Endothelial cell (in vitro differentiated cells): ENCODE measurements at regions not wholly inside any gene's neighbourhood (a gene's known extent, or its start where the extent isn't known, plus 50 kb on each side); places are given as distances from the start of the nearest gene placed in this dataset.

Source experiments
- DNase-seq: peaks from one replicate; pipeline ENCODE4 v3.0.0; 2021; ENCODE audit warnings: low spot score
- H3K27ac Mint-ChIP-seq: one replicate; pipeline ENCODE4 v1.8.0; 2021; ENCODE audit warnings: mixed read lengths, inconsistent platforms; ENCODE audit not compliant: unreplicated experiment
- H3K27me3 Mint-ChIP-seq: one replicate; pipeline ENCODE4 v1.8.0; 2021; ENCODE audit warnings: mild to moderate bottlenecking, moderate library complexity, mixed read lengths, inconsistent platforms; ENCODE audit not compliant: unreplicated experiment
- H3K36me3 Mint-ChIP-seq: one replicate; pipeline ENCODE4 v1.8.0; 2021; ENCODE audit warnings: mild to moderate bottlenecking, low read depth, mixed read lengths, inconsistent platforms; ENCODE audit not compliant: unreplicated experiment
- H3K4me1 Mint-ChIP-seq: one replicate; pipeline ENCODE4 v1.8.0; 2021; ENCODE audit warnings: mild to moderate bottlenecking, mixed read lengths, inconsistent platforms; ENCODE audit not compliant: unreplicated experiment
- H3K4me3 Mint-ChIP-seq: one replicate; pipeline ENCODE4 v1.8.0; 2021; ENCODE audit warnings: mild to moderate bottlenecking, mixed read lengths, inconsistent platforms; ENCODE audit not compliant: unreplicated experiment
- H3K9me3 Mint-ChIP-seq: one replicate; pipeline ENCODE4 v1.8.0; 2021; ENCODE audit warnings: mixed read lengths, inconsistent platforms; ENCODE audit not compliant: unreplicated experiment
- TF ChIP-seq, protein P1 (sequence below): fragments of 200-600 bp; sonication (generic); IDR thresholded peaks from one replicate; pipeline ENCODE4 v1.5.0; 2021; ENCODE audit warnings: antibody characterized with exemption; ENCODE audit not compliant: unreplicated experiment

DNA sequence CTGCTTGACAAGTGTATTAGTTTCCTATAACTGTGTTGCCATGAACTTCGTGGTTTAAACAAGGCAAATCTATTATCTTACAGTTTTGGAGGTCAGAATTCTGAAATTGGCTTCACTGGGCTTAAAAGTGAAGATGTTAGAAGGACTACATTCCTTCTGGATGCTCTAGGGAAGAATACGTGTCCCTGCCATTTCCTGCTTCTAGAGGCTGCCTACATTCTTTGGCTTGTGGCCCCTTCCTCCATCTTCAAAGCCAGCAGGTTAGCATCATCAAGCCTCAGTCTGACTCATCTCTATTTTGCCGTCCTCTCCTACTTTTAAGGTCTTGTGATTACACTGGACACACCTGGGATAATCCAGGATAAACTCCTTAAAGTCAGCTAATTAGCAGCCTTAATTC, 327.7 kb downstream of the SATB1 start:
- H3K4me1 Mint-ChIP-seq, result peaks cover 11% of the 10 kb centered on the region
- H3K4me3 Mint-ChIP-seq, result no peak overlapping the region
- H3K27me3 Mint-ChIP-seq, result no peaks in the 10 kb centered on the region
- DNase-seq, result no peak
- H3K9me3 Mint-ChIP-seq, result no peaks in the 10 kb centered on the region
- H3K36me3 Mint-ChIP-seq, result no peaks in the 10 kb centered on the region
- TF ChIP-seq, protein P1, sequence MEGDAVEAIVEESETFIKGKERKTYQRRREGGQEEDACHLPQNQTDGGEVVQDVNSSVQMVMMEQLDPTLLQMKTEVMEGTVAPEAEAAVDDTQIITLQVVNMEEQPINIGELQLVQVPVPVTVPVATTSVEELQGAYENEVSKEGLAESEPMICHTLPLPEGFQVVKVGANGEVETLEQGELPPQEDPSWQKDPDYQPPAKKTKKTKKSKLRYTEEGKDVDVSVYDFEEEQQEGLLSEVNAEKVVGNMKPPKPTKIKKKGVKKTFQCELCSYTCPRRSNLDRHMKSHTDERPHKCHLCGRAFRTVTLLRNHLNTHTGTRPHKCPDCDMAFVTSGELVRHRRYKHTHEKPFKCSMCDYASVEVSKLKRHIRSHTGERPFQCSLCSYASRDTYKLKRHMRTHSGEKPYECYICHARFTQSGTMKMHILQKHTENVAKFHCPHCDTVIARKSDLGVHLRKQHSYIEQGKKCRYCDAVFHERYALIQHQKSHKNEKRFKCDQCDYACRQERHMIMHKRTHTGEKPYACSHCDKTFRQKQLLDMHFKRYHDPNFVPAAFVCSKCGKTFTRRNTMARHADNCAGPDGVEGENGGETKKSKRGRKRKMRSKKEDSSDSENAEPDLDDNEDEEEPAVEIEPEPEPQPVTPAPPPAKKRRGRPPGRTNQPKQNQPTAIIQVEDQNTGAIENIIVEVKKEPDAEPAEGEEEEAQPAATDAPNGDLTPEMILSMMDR, result no peak
- no peak overlapping the region for H3K27ac Mint-ChIP-seq

DNA sequence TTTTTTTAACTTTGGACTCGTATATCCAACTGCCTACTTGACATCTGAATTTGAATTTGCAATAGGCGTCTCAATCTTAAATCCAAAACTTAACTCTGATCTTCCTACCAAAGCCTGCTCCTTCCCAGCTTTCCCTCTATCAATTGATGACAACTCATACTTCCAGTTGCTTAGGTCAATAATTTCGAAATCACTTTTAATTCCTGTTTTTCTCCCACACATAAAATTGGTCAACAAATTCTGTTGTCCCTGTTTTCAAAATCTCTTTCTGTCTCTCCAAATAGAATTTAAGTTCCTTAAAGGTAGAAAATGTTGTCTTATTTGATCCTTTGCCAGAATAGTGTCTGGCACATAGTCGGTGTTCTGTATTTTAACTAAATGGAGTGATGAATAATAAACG, 332.4 kb downstream of the SATB1 start:
- DNase-seq, result no peak
- Mint-ChIP-seq H3K9me3 (no peaks in the 10 kb centered on the region), H3K36me3 (no peaks in the 10 kb centered on the region), H3K4me1 (peaks cover 11% of the 10 kb centered on the region), H3K27me3 (no peaks in the 10 kb centered on the region), H3K27ac (no peak overlapping the region), H3K4me3 (no peak overlapping the region)
- TF ChIP-seq, protein P1, result no peak

- H3K27me3 Mint-ChIP-seq, result no peaks in the 10 kb centered on the region
- H3K36me3 Mint-ChIP-seq, result no peaks in the 10 kb centered on the region
Observed at GRCh38 chr3:18090377-18090776, 334.8 kb downstream of the SATB1 start.

DNA sequence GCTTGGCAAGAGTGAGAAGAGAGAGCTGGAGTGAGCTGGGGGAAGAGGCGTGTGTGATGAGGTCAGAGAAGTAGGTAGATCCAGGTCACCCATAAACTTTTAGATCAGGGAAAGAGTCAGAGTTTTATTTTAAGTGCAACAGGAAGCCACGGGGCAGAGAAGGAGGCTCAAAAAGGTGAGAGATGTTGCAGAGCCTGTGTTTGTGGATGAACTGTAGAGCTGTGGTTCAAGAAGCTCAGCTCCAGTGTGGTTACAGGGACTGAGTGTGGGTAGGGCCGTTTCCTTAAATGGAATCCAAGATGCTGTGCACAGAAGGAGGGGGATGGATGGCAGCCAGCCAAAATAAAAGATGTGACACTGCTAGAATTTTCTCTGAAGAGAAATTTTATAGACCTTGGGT, 337.2 kb downstream of the SATB1 start:
- no peaks in the 10 kb centered on the region for H3K27me3 Mint-ChIP-seq
- no peak overlapping the region for H3K4me3 Mint-ChIP-seq
- no peaks in the 10 kb centered on the region for H3K4me1 Mint-ChIP-seq
- no peak overlapping the region for H3K27ac Mint-ChIP-seq
- DNase-seq, result no peak
- TF ChIP-seq, protein P1, result no peak
- no peaks in the 10 kb centered on the region for H3K36me3 Mint-ChIP-seq
- H3K9me3 Mint-ChIP-seq, result no peaks in the 10 kb centered on the region

More at GRCh38 chr3:18090377-18090776, 334.8 kb downstream of the SATB1 start:
- no peak overlapping the region for H3K27ac Mint-ChIP-seq
- peaks cover 11% of the 10 kb centered on the region for H3K4me1 Mint-ChIP-seq
- TF ChIP-seq, protein P1, result no peak
- H3K4me3 Mint-ChIP-seq, result no peak overlapping the region
- no peak for DNase-seq
- H3K9me3 Mint-ChIP-seq, result no peaks in the 10 kb centered on the region

DNA sequence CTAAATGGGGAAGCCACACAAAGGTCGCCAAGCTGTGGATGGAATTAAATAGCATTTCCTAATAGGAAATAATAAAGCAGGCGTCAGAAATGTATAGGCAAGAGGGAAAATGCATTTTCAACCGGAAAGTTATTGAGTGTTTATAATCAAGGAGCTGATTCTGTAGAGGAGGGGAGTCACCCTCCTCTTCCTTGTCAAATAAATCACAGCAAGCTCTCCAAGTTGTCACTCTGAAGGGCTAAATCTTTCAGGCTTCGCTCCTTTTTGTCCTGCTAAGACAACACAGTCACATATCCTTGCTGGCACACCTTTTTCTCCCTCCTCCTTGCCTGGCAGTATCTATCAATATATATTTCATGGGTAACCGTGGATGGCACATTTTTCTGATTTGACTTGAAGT, 338.4 kb downstream of the SATB1 start:
- no peaks in the 10 kb centered on the region for H3K27me3 Mint-ChIP-seq
- DNase-seq, result no peak
- no peaks in the 10 kb centered on the region for H3K4me1 Mint-ChIP-seq
- no peak overlapping the region for H3K4me3 Mint-ChIP-seq
- H3K9me3 Mint-ChIP-seq, result no peaks in the 10 kb centered on the region
- H3K27ac Mint-ChIP-seq, result no peak overlapping the region
- TF ChIP-seq, protein P1, result no peak
- H3K36me3 Mint-ChIP-seq, result no peaks in the 10 kb centered on the region
